HG03342 (cell line): ENCODE measurements at regions not wholly inside any gene's neighbourhood (a gene's known extent, or its start where the extent isn't known, plus 50 kb on each side); places are given as distances from the start of the nearest gene placed in this dataset.
A peak's percentile ranks its signal among the peaks of the same experiment; 100 is the strongest.
"Not testable (repeated sequence)": the region's sequence is repeated elsewhere in the genome, so short reads cannot be mapped to it uniquely, and the experiment has no call there.

Source experiments
- ATAC-seq: cut with Tn5 transposase; IDR thresholded peaks from one replicate; pipeline ENCODE4 v1.9.1; 2021; ENCODE audit warnings: mild to moderate bottlenecking, moderate library complexity; ENCODE audit not compliant: unreplicated experiment

- no peak for ATAC-seq
Measured at GRCh38 chr2:163970058-163970813, 234.4 kb upstream of the FIGN start.

GRCh38 chr2:163964278-163964677 is 228.5 kb upstream of the FIGN start:
- ATAC-seq, result not testable (repeated sequence)

GRCh38 chr2:163953390-163953907 is 217.6 kb upstream of the FIGN start:
- no peak for ATAC-seq

- ATAC-seq, result no peak
Measured at GRCh38 chr2:163951312-163951711, 215.5 kb upstream of the FIGN start.

- ATAC-seq, result no peak
Measured at GRCh38 chr2:163949693-163950092, 213.9 kb upstream of the FIGN start.

- no peak for ATAC-seq
Measured at GRCh38 chr2:163944347-163944737, 208.5 kb upstream of the FIGN start.

GRCh38 chr2:163943403-163944346 is 207.9 kb upstream of the FIGN start:
- no peak for ATAC-seq

GRCh38 chr2:163934131-163934530 is 198.3 kb upstream of the FIGN start:
- ATAC-seq, result no peak

GRCh38 chr2:163919717-163920116 is 183.9 kb upstream of the FIGN start:
- ATAC-seq, result no peak

GRCh38 chr2:163914486-163914885 is 178.7 kb upstream of the FIGN start:
- ATAC-seq, result not testable (repeated sequence)

- ATAC-seq, result not testable (repeated sequence)
Measured at GRCh38 chr2:163913532-163913944, 177.7 kb upstream of the FIGN start.

GRCh38 chr2:163909411-163910080 is 173.7 kb upstream of the FIGN start:
- no peak for ATAC-seq

GRCh38 chr2:163906410-163906809 is 170.6 kb upstream of the FIGN start:
- ATAC-seq, result no peak

GRCh38 chr2:163897799-163898198 is 162.0 kb upstream of the FIGN start:
- ATAC-seq, result no peak

GRCh38 chr2:163893444-163893843 is 157.6 kb upstream of the FIGN start:
- ATAC-seq, result not testable (repeated sequence)

GRCh38 chr2:163888591-163888990 is 152.8 kb upstream of the FIGN start:
- no peak for ATAC-seq

GRCh38 chr2:163887182-163887581 is 151.4 kb upstream of the FIGN start:
- ATAC-seq, result no peak

GRCh38 chr2:163884416-163884815 is 148.6 kb upstream of the FIGN start:
- no peak for ATAC-seq

GRCh38 chr2:163878718-163879117 is 142.9 kb upstream of the FIGN start:
- ATAC-seq, result peak; percentile 77

GRCh38 chr2:163877316-163877715 is 141.5 kb upstream of the FIGN start:
- ATAC-seq, result no peak

GRCh38 chr2:163863073-163863472 is 127.3 kb upstream of the FIGN start:
- ATAC-seq, result no peak
